K562 (cell line): ENCODE measurements at regions not wholly inside any gene's neighbourhood (a gene's known extent, or its start where the extent isn't known, plus 50 kb on each side); places are given as distances from the start of the nearest gene placed in this dataset.
"Not testable (repeated sequence)": the region's sequence is repeated elsewhere in the genome, so short reads cannot be mapped to it uniquely, and the experiment has no call there.

Source experiments
- ATF4 ChIP-seq: fragments of 450-650 bp; formaldehyde crosslinking; IDR thresholded peaks from 2 replicates; pipeline ENCODE4 v1.4.0; 2022; ENCODE audit warnings: mild to moderate bottlenecking, moderate library complexity
- GABPA ChIP-seq: fragments of 200-800 bp; sonication (Bioruptor generic); conservative IDR thresholded peaks from 2 replicates; pipeline ENCODE4 v1.6.1; 2016; ENCODE audit warnings: low read depth, missing genetic modification characterization, missing compliant biosample characterization
- HDAC1 ChIP-seq, 2 experiments: fragments of 450-650 bp; IDR thresholded peaks; 2 replicates each; pipeline ENCODE4 v1.6.1; 2016 to 2017; ENCODE audit warnings: inconsistent platforms in 1 of 2, mild to moderate bottlenecking in 1 of 2, moderate library complexity in 1 of 2
- POLR2AphosphoS5 ChIP-seq: IDR thresholded peaks from 2 replicates; pipeline ENCODE4 v1.6.1; 2011; ENCODE audit warnings: mild to moderate bottlenecking, low read depth, low read length, moderate library complexity; ENCODE audit not compliant: control insufficient read depth, insufficient read depth
- RNF2 ChIP-seq: sonication (generic); IDR thresholded peaks from 2 replicates; pipeline ENCODE4 v1.6.1; 2016
- TFAP4 ChIP-seq: sonication (generic); formaldehyde crosslinking; IDR thresholded peaks from 2 replicates; pipeline ENCODE4 v1.8.0; 2022; ENCODE audit warnings: missing genetic modification reagents, mild to moderate bottlenecking, moderate library complexity, borderline replicate concordance
- ZFP30 ChIP-seq: fragments of 250-450 bp; sonication (Bioruptor Pico); IDR thresholded peaks from 2 replicates; pipeline ENCODE4 v1.8.0; 2022; ENCODE audit warnings: moderate library complexity, mild to moderate bottlenecking, inconsistent platforms, borderline replicate concordance
- ZFP36 ChIP-seq: fragments of 150-350 bp; IDR thresholded peaks from 2 replicates; pipeline ENCODE4 v1.6.1; 2018; ENCODE audit warnings: low read length, low read depth; ENCODE audit not compliant: partially characterized antibody
- ZHX1 ChIP-seq: fragments of 150-350 bp; conservative IDR thresholded peaks from 2 replicates; pipeline ENCODE4 v1.6.1; 2014; ENCODE audit warnings: low read length
- ZNF212 ChIP-seq: fragments of 450-650 bp; formaldehyde crosslinking; IDR thresholded peaks from 2 replicates; pipeline ENCODE4 v1.4.0; 2020; ENCODE audit warnings: mild to moderate bottlenecking
- ZNF311 ChIP-seq: fragments of 250-450 bp; sonication (Bioruptor Pico); IDR thresholded peaks from 2 replicates; pipeline ENCODE4 v1.4.0; 2020; ENCODE audit warnings: mild to moderate bottlenecking, moderate library complexity
- ZNF384 ChIP-seq: IDR thresholded peaks from 2 replicates; pipeline ENCODE4 v1.6.1; 2012; ENCODE audit warnings: low read depth, low read length, improper control_type of control experiment

GRCh38 chr2:11088821-11089220, 66.4 kb upstream of the SLC66A3 start:
- not testable (repeated sequence) for TF ChIP-seq HDAC1 (IDR thresholded peaks at IDR 0.05); ZNF384; ATF4 (CRISPR knock-in tag); ZFP36; RNF2; ZFP30; ZNF212 (CRISPR knock-in tag); POLR2AphosphoS5; TFAP4 (CRISPR knock-in tag); GABPA; ZHX1; ZNF311 (CRISPR knock-in tag)
